ENCODE measurements at regions not wholly inside any gene's neighbourhood (a gene's known extent, or its start where the extent isn't known, plus 50 kb on each side); places are given as distances from the start of the nearest gene placed in this dataset.

GRCh38 chr4:141339966-141340365 is 119.3 kb downstream of the ZNF330 start:
- CTCF ChIA-PET: no interaction called here
- no peaks in the 10 kb centered on the region for H3K9me3 Mint-ChIP-seq
- ATAC-seq (no peak), DNase-seq (ENCODE audit: low spot score) (no peak)
- H3K4me3 Mint-ChIP-seq: no peak overlapping the region
- POLR2A ChIA-PET: no interaction called here
- no peaks in the 10 kb centered on the region for H3K4me1 Mint-ChIP-seq
- TF ChIP-seq ZSCAN18 (CRISPR knock-in tag; IDR thresholded peaks at IDR 0.05) (no peak), ZNF425 (CRISPR knock-in tag; conservative IDR thresholded peaks at IDR 0.05) (no peak), ZMAT4 (CRISPR knock-in tag; IDR thresholded peaks at IDR 0.05) (no peak), FOXJ3 (CRISPR knock-in tag; IDR thresholded peaks at IDR 0.05; ENCODE audit: borderline replicate concordance) (no peak), FOXP4 (CRISPR knock-in tag; IDR thresholded peaks at IDR 0.05) (no peak), RORB (CRISPR knock-in tag; IDR thresholded peaks at IDR 0.05) (no peak), FOXK1 (CRISPR knock-in tag; IDR thresholded peaks at IDR 0.05) (no peak), ZNF416 (CRISPR knock-in tag; IDR thresholded peaks at IDR 0.05) (no peak), STAT6 (CRISPR knock-in tag; conservative IDR thresholded peaks at IDR 0.05; ENCODE audit: low read depth) (no peak), FOXP1 (CRISPR knock-in tag; IDR thresholded peaks at IDR 0.05; ENCODE audit: borderline replicate concordance) (no peak), PRRX2 (CRISPR knock-in tag; IDR thresholded peaks at IDR 0.05) (no peak), EMX1 (CRISPR knock-in tag; IDR thresholded peaks at IDR 0.05) (no peak), NR1H2 (CRISPR knock-in tag; IDR thresholded peaks at IDR 0.05) (no peak), ATF6 (CRISPR knock-in tag; IDR thresholded peaks at IDR 0.05) (no peak), HMGXB4 (CRISPR knock-in tag; IDR thresholded peaks at IDR 0.05) (no peak)
- H3K27me3 Mint-ChIP-seq (ENCODE audit: low read depth): no peaks in the 10 kb centered on the region
- H3K36me3 Mint-ChIP-seq: no peaks in the 10 kb centered on the region
- no peak overlapping the region for H3K27ac Mint-ChIP-seq

All from WTC11 (cell line).